ENCODE measurements at regions not wholly inside any gene's neighbourhood (a gene's known extent, or its start where the extent isn't known, plus 50 kb on each side); places are given as distances from the start of the nearest gene placed in this dataset.
A peak's percentile ranks its signal among the peaks of the same experiment; 100 is the strongest.

GRCh38 chr17:31660684-31661083, 198.4 kb downstream of the COPRS start:
- H3K27ac Mint-ChIP-seq (ENCODE audit: unreplicated experiment) = no peak overlapping the region
- no peak for DNase-seq (ENCODE audit: low read depth, low spot score)
- H3K4me3 Mint-ChIP-seq = no peak overlapping the region
- no peaks in the 10 kb centered on the region for H3K4me1 Mint-ChIP-seq
- H3K27me3 Mint-ChIP-seq (ENCODE audit: low read depth) = peaks cover 11% of the 10 kb centered on the region
- TF ChIP-seq CTCF (conservative IDR thresholded peaks at IDR 0.05) = no peak
- peaks cover 9% of the 10 kb centered on the region for H3K9me3 Mint-ChIP-seq
- H3K36me3 Mint-ChIP-seq (ENCODE audit: low read depth) = no peaks in the 10 kb centered on the region

- Mint-ChIP-seq H3K27ac (ENCODE audit: unreplicated experiment) (peak overlapping the region; percentile 79), H3K36me3 (ENCODE audit: low read depth) (no peaks in the 10 kb centered on the region), H3K4me3 (no peak overlapping the region), H3K9me3 (peaks cover 4% of the 10 kb centered on the region), H3K27me3 (ENCODE audit: low read depth) (peaks cover 11% of the 10 kb centered on the region), H3K4me1 (no peaks in the 10 kb centered on the region)
- TF ChIP-seq CTCF (conservative IDR thresholded peaks at IDR 0.05) = no peak
- no peak for DNase-seq (ENCODE audit: low read depth, low spot score)
These were observed 201.2 kb downstream of the COPRS start for GRCh38 chr17:31657876-31658275.

- no peaks in the 10 kb centered on the region for H3K4me1 Mint-ChIP-seq
- TF ChIP-seq CTCF (conservative IDR thresholded peaks at IDR 0.05) = no peak
- no peak overlapping the region for H3K4me3 Mint-ChIP-seq
- peak overlapping the region; percentile 78 for H3K27ac Mint-ChIP-seq (ENCODE audit: unreplicated experiment)
- no peak for DNase-seq (ENCODE audit: low read depth, low spot score)
- H3K36me3 Mint-ChIP-seq (ENCODE audit: low read depth) = no peaks in the 10 kb centered on the region
- peaks cover 14% of the 10 kb centered on the region for H3K27me3 Mint-ChIP-seq (ENCODE audit: low read depth)
- H3K9me3 Mint-ChIP-seq = no peaks in the 10 kb centered on the region
These were observed 204.1 kb downstream of the COPRS start for GRCh38 chr17:31654936-31655335.

GRCh38 chr17:31653691-31654090, 205.4 kb downstream of the COPRS start:
- Mint-ChIP-seq H3K36me3 (ENCODE audit: low read depth) (no peaks in the 10 kb centered on the region), H3K9me3 (no peaks in the 10 kb centered on the region), H3K4me3 (no peak overlapping the region), H3K27me3 (ENCODE audit: low read depth) (peaks cover 9% of the 10 kb centered on the region), H3K4me1 (no peaks in the 10 kb centered on the region), H3K27ac (ENCODE audit: unreplicated experiment) (no peak overlapping the region)
- no peak for DNase-seq (ENCODE audit: low read depth, low spot score)
- no peak for TF ChIP-seq CTCF (conservative IDR thresholded peaks at IDR 0.05)

GRCh38 chr17:31650756-31651520, 208.1 kb downstream of the COPRS start:
- peaks cover 5% of the 10 kb centered on the region for H3K27me3 Mint-ChIP-seq (ENCODE audit: low read depth)
- no peak for TF ChIP-seq CTCF (conservative IDR thresholded peaks at IDR 0.05)
- H3K36me3 Mint-ChIP-seq (ENCODE audit: low read depth) = peaks cover 9% of the 10 kb centered on the region
- peaks cover 13% of the 10 kb centered on the region for H3K9me3 Mint-ChIP-seq
- H3K27ac Mint-ChIP-seq (ENCODE audit: unreplicated experiment) = no peak overlapping the region
- DNase-seq (ENCODE audit: low read depth, low spot score) = no peak
- no peak overlapping the region for H3K4me3 Mint-ChIP-seq
- H3K4me1 Mint-ChIP-seq = no peaks in the 10 kb centered on the region
